Neural crest cell (in vitro differentiated cells): ENCODE measurements at regions not wholly inside any gene's neighbourhood (a gene's known extent, or its start where the extent isn't known, plus 50 kb on each side); places are given as distances from the start of the nearest gene placed in this dataset.

ENCODE experiments used
- DNase-seq: peaks from one replicate; pipeline ENCODE4 v3.0.0; 2021; ENCODE audit warnings: low read depth, mixed read lengths, low spot score
- H3K27ac Mint-ChIP-seq: one replicate; pipeline ENCODE4 v1.8.0; 2021; ENCODE audit warnings: mild to moderate bottlenecking, mixed read lengths; ENCODE audit not compliant: unreplicated experiment
- H3K27me3 Mint-ChIP-seq: 2 replicates; pipeline ENCODE4 v1.8.0; 2021; ENCODE audit warnings: low read depth, mild to moderate bottlenecking, mixed read lengths
- H3K36me3 Mint-ChIP-seq: 2 replicates; pipeline ENCODE4 v1.8.0; 2021; ENCODE audit warnings: low read depth, mild to moderate bottlenecking, mixed read lengths
- H3K4me1 Mint-ChIP-seq: 2 replicates; pipeline ENCODE4 v1.8.0; 2021; ENCODE audit warnings: mixed read lengths
- H3K4me3 Mint-ChIP-seq: one replicate; pipeline ENCODE4 v1.8.0; 2021; ENCODE audit warnings: mild to moderate bottlenecking, mixed read lengths
- H3K9me3 Mint-ChIP-seq: 2 replicates; pipeline ENCODE4 v1.8.0; 2021; ENCODE audit warnings: mixed read lengths
- CTCF ChIP-seq: fragments of 200-600 bp; sonication (generic); conservative IDR thresholded peaks from 2 replicates; pipeline ENCODE4 v1.5.0; 2021; ENCODE audit warnings: antibody characterized with exemption, mild to moderate bottlenecking

- no peak for DNase-seq
- Mint-ChIP-seq H3K4me3 (no peak overlapping the region), H3K4me1 (peaks cover 50% of the 10 kb centered on the region), H3K27me3 (no peaks in the 10 kb centered on the region), H3K36me3 (no peaks in the 10 kb centered on the region), H3K27ac (no peak overlapping the region), H3K9me3 (no peaks in the 10 kb centered on the region)
- no peak for TF ChIP-seq CTCF
Observed at GRCh38 chr11:106463796-106464201, 386.3 kb downstream of the AASDHPPT start.

DNA sequence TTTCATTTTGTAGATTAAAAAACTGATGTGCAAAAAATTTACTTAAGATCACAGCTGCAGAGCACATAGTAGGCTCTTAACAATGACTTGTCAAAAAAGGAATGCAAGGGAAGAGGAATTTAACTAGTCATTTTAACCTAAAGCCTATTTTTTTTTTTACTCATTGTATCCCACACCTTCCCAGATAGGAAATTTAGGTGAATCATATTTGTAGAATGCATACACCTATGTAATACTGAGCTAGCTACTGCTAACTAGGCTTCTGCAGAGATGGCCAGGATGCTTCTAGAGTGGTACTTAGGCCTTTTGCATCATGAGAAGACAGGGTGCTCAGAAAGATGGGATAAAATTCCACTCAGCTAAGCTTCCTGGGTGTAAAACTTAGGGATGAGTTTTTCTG is 387.3 kb downstream of the AASDHPPT start:
- peaks cover 52% of the 10 kb centered on the region for H3K4me1 Mint-ChIP-seq
- H3K9me3 Mint-ChIP-seq, result no peaks in the 10 kb centered on the region
- no peak overlapping the region for H3K27ac Mint-ChIP-seq

GRCh38 chr11:106466521-106467080 is 389.1 kb downstream of the AASDHPPT start:
- H3K27me3 Mint-ChIP-seq, result no peaks in the 10 kb centered on the region
- no peaks in the 10 kb centered on the region for H3K36me3 Mint-ChIP-seq
- no peak for DNase-seq
- peaks cover 3% of the 10 kb centered on the region for H3K9me3 Mint-ChIP-seq
- H3K4me3 Mint-ChIP-seq, result no peak overlapping the region
- TF ChIP-seq CTCF, result no peak
- H3K4me1 Mint-ChIP-seq, result peaks cover 55% of the 10 kb centered on the region
- H3K27ac Mint-ChIP-seq, result no peak overlapping the region

More for the DNA sequence above, 387.3 kb downstream of the AASDHPPT start:
- Mint-ChIP-seq H3K36me3 (no peaks in the 10 kb centered on the region), H3K4me3 (no peak overlapping the region), H3K27me3 (no peaks in the 10 kb centered on the region)
- no peak for DNase-seq
- no peak for TF ChIP-seq CTCF

DNA sequence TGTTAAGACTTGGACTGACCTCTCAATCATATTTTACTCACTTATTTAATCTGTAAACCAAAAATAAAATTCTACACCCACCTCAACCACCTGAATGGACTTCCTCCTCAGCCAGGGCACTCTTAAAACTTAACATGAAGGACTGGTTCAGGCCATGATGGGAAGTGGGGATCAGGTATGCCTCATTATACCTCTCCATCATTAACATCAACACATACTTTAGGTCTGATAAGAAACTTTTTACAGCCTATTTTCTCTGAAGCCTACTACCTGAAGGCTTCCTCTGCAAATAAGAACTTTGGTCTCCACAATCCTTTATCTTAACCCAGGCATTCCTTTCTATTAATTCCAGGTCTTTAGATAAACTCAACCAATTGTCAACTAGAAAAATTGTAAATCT is 390.0 kb downstream of the AASDHPPT start:
- Mint-ChIP-seq H3K36me3 (no peaks in the 10 kb centered on the region), H3K9me3 (peaks cover 3% of the 10 kb centered on the region), H3K4me3 (no peak overlapping the region), H3K4me1 (peaks cover 55% of the 10 kb centered on the region), H3K27ac (no peak overlapping the region), H3K27me3 (no peaks in the 10 kb centered on the region)
- DNase-seq, result no peak
- TF ChIP-seq CTCF, result no peak

DNA sequence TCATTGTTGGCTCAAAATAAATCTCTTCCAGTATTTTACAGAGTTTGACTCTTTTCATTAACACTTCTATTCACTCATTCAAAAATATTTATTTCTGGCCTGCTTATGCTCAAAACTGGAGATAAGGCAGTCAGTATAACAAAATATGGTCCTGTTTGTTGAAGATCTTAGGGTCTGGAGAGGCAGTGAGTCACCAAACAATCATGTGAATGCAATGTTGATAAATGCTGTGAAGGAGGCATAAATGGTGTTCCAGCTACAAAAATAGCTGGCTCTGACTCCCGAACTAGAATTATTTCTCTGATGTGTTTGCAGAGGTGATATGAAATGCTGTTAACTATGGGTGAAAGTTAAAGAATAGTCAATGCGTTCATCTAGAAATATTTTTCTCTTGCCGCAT is 390.6 kb downstream of the AASDHPPT start:
- no peak for TF ChIP-seq CTCF
- Mint-ChIP-seq H3K4me1 (peaks cover 59% of the 10 kb centered on the region), H3K27ac (no peak overlapping the region), H3K9me3 (peaks cover 3% of the 10 kb centered on the region), H3K36me3 (no peaks in the 10 kb centered on the region), H3K27me3 (no peaks in the 10 kb centered on the region), H3K4me3 (no peak overlapping the region)
- DNase-seq, result no peak
